Endodermal cell (in vitro differentiated cells): ENCODE measurements at regions not wholly inside any gene's neighbourhood (a gene's known extent, or its start where the extent isn't known, plus 50 kb on each side); places are given as distances from the start of the nearest gene placed in this dataset.

Experiments
- DNase-seq: peaks from one replicate; pipeline ENCODE4 v3.0.0-alpha.2; 2017
- H3K27ac ChIP-seq: 2 replicates; pipeline ENCODE4 v1.5.1; 2013; ENCODE audit warnings: mild to moderate bottlenecking, low read depth, low read length, moderate library complexity
- H3K27me3 ChIP-seq: 2 replicates; pipeline ENCODE4 v1.6.1; 2013; ENCODE audit warnings: mild to moderate bottlenecking, low read length, moderate library complexity; ENCODE audit not compliant: insufficient read depth, control insufficient read depth, poor library complexity, severe bottlenecking
- H3K36me3 ChIP-seq: 2 replicates; pipeline ENCODE4 v1.7.0; 2013; ENCODE audit warnings: mild to moderate bottlenecking, low read length, moderate library complexity; ENCODE audit not compliant: control insufficient read depth, insufficient read depth
- H3K4me1 ChIP-seq: one replicate; pipeline ENCODE4 v1.7.0; 2013; ENCODE audit warnings: low read length; ENCODE audit not compliant: control insufficient read depth, insufficient read depth
- H3K4me3 ChIP-seq: 2 replicates; pipeline ENCODE4 v1.5.1; 2013; ENCODE audit warnings: mild to moderate bottlenecking, low read length, moderate library complexity
- H3K9ac ChIP-seq: 2 replicates; pipeline ENCODE4 v1.6.1; 2013; ENCODE audit warnings: mild to moderate bottlenecking, low read length, moderate library complexity; ENCODE audit not compliant: poor library complexity, severe bottlenecking; ENCODE audit errors: extremely low read depth
- H3K9me3 ChIP-seq: 2 replicates; pipeline ENCODE4 v1.6.1; 2013; ENCODE audit warnings: mild to moderate bottlenecking, low read length, moderate library complexity; ENCODE audit not compliant: control insufficient read depth
- H3K27ac Mint-ChIP-seq: 2 replicates; pipeline ENCODE4 v1.8.0; 2020; ENCODE audit warnings: mixed read lengths
- H3K27me3 Mint-ChIP-seq: 2 replicates; pipeline ENCODE4 v1.8.0; 2021; ENCODE audit warnings: mild to moderate bottlenecking, mixed read lengths; ENCODE audit not compliant: insufficient read depth
- H3K36me3 Mint-ChIP-seq: 2 replicates; pipeline ENCODE4 v1.8.0; 2020; ENCODE audit warnings: low read depth, mixed read lengths
- H3K4me1 Mint-ChIP-seq: 2 replicates; pipeline ENCODE4 v1.8.0; 2020; ENCODE audit warnings: mixed read lengths
- H3K4me3 Mint-ChIP-seq: 2 replicates; pipeline ENCODE4 v1.8.0; 2020; ENCODE audit warnings: mild to moderate bottlenecking, moderate library complexity, mixed read lengths
- H3K9me3 Mint-ChIP-seq: 2 replicates; pipeline ENCODE4 v1.8.0; 2020; ENCODE audit warnings: mild to moderate bottlenecking, mixed read lengths
- CTCF ChIP-seq: fragments of 200-600 bp; sonication (generic); conservative IDR thresholded peaks from 2 replicates; pipeline ENCODE4 v1.5.0; 2021; ENCODE audit warnings: antibody characterized with exemption, mild to moderate bottlenecking
- WGBS, 2 experiments: methylation state at CpG; one replicate each; pipeline versions ENCODE4 v1.1.5 to v1.1.7; 2013; ENCODE audit warnings: missing lambda C conversion rate in 2 of 2, mixed read lengths in 1 of 2; ENCODE audit not compliant: insufficient coverage in 1 of 2, insufficient read length in 1 of 2; 5-methylcytosine and 5-hydroxymethylcytosine counted together

GRCh38 chr9:110041452-110041851 is 166.5 kb downstream of the C9orf152 start:
- Histone ChIP-seq H3K27ac (no peak overlapping the region), H3K4me1 (no peaks in the 10 kb centered on the region), H3K27me3 (no peaks in the 10 kb centered on the region), H3K9ac (no peak overlapping the region), H3K36me3 (no peaks in the 10 kb centered on the region), H3K4me3 (no peak overlapping the region), H3K9me3 (no peaks in the 10 kb centered on the region)
- Mint-ChIP-seq H3K27ac (no peak overlapping the region), H3K4me3 (no peak overlapping the region), H3K27me3 (no peaks in the 10 kb centered on the region), H3K4me1 (no peaks in the 10 kb centered on the region), H3K36me3 (no peaks in the 10 kb centered on the region), H3K9me3 (no peaks in the 10 kb centered on the region)
- 95 to 100% methylated on average over 3 to 5 of the region's 5 CpGs for WGBS, 2 experiments
- no peak for DNase-seq
- TF ChIP-seq CTCF: no peak

GRCh38 chr9:110047232-110047954 is 160.6 kb downstream of the C9orf152 start:
- Histone ChIP-seq H3K9me3 (no peaks in the 10 kb centered on the region), H3K9ac (no peak overlapping the region), H3K4me3 (peak overlapping the region; percentile 85), H3K36me3 (no peaks in the 10 kb centered on the region), H3K4me1 (no peaks in the 10 kb centered on the region), H3K27me3 (peaks cover 41% of the 10 kb centered on the region), H3K27ac (peak overlapping the region; percentile 95)
- peaks cover 17% of the 10 kb centered on the region for H3K4me1 Mint-ChIP-seq
- 0 to 14% methylated on average over 4 to 6 of the region's 7 CpGs for WGBS, 2 experiments
- peaks cover 47% of the 10 kb centered on the region for H3K27me3 Mint-ChIP-seq
- DNase-seq: peak; percentile 64
- H3K27ac Mint-ChIP-seq: peak overlapping the region; percentile 46
- no peak for TF ChIP-seq CTCF
- H3K9me3 Mint-ChIP-seq: no peaks in the 10 kb centered on the region
- peak overlapping the region; percentile 72 for H3K4me3 Mint-ChIP-seq
- no peaks in the 10 kb centered on the region for H3K36me3 Mint-ChIP-seq

- Mint-ChIP-seq H3K4me3 (peak overlapping the region; percentile 72), H3K4me1 (peaks cover 17% of the 10 kb centered on the region), H3K9me3 (no peaks in the 10 kb centered on the region), H3K27ac (peak overlapping the region; percentile 46), H3K27me3 (peaks cover 47% of the 10 kb centered on the region), H3K36me3 (no peaks in the 10 kb centered on the region)
- Histone ChIP-seq H3K27ac (peak overlapping the region; percentile 95), H3K36me3 (no peaks in the 10 kb centered on the region), H3K4me3 (peak overlapping the region; percentile 85), H3K27me3 (peaks cover 41% of the 10 kb centered on the region), H3K4me1 (no peaks in the 10 kb centered on the region), H3K9ac (peak overlapping the region; percentile 28), H3K9me3 (no peaks in the 10 kb centered on the region)
- DNase-seq: peak; percentile 79
- TF ChIP-seq CTCF: no peak
- WGBS, 2 experiments: 2 to 7% methylated on average over 11 to 27 of the region's 27 CpGs
Measured at GRCh38 chr9:110047955-110048402, 160.0 kb downstream of the C9orf152 start.
